ENCODE measurements at regions not wholly inside any gene's neighbourhood (a gene's known extent, or its start where the extent isn't known, plus 50 kb on each side); places are given as distances from the start of the nearest gene placed in this dataset.

GRCh38 chr1:218809625-218810024, 364.1 kb upstream of the LYPLAL1 start:
- POLR2A ChIA-PET (ENCODE audit: low non-redundant PET): no interaction called here

GRCh38 chr1:218810306-218810705, 363.4 kb upstream of the LYPLAL1 start:
- no peak for DNase-seq (ENCODE audit: low spot score)
- no peak for TF ChIP-seq CTCF (conservative IDR thresholded peaks at IDR 0.05; ENCODE audit: low read depth)
- CTCF ChIA-PET: interaction anchor here (0.6 kb wide), 1 partner anchor 80 kb away, joined by 3 read pairs; no protein-coding TSS in a partner anchor
- POLR2A ChIA-PET (ENCODE audit: low non-redundant PET): no interaction called here
- no peak overlapping the region for H3K27ac ChIP-seq

More at GRCh38 chr1:218809625-218810024, 364.1 kb upstream of the LYPLAL1 start:
- no peak for DNase-seq (ENCODE audit: low spot score)
- H3K27ac ChIP-seq: no peak overlapping the region
- CTCF ChIA-PET: interaction anchor here (0.6 kb wide), 1 partner anchor 81 kb away, joined by 3 read pairs; no protein-coding TSS in a partner anchor
- TF ChIP-seq CTCF (conservative IDR thresholded peaks at IDR 0.05; ENCODE audit: low read depth): no peak

- POLR2A ChIA-PET (ENCODE audit: low non-redundant PET): no interaction called here
- CTCF ChIA-PET: no interaction called here
- no peak overlapping the region for H3K27ac ChIP-seq
- TF ChIP-seq CTCF (conservative IDR thresholded peaks at IDR 0.05; ENCODE audit: low read depth): no peak
- no peak for DNase-seq (ENCODE audit: low spot score)
Measured at GRCh38 chr1:218811497-218811896, 362.2 kb upstream of the LYPLAL1 start.

GRCh38 chr1:218812360-218812759, 361.3 kb upstream of the LYPLAL1 start:
- DNase-seq (ENCODE audit: low spot score): no peak
- TF ChIP-seq CTCF (conservative IDR thresholded peaks at IDR 0.05; ENCODE audit: low read depth): no peak
- ChIA-PET CTCF (no interaction called here), POLR2A (ENCODE audit: low non-redundant PET) (no interaction called here)
- no peak overlapping the region for H3K27ac ChIP-seq

- no peak for DNase-seq (ENCODE audit: low spot score)
- ChIA-PET CTCF (no interaction called here), POLR2A (ENCODE audit: low non-redundant PET) (no interaction called here)
- no peak overlapping the region for H3K27ac ChIP-seq
- TF ChIP-seq CTCF (conservative IDR thresholded peaks at IDR 0.05; ENCODE audit: low read depth): no peak
Measured at GRCh38 chr1:218813237-218813636, 360.4 kb upstream of the LYPLAL1 start.

- TF ChIP-seq CTCF (conservative IDR thresholded peaks at IDR 0.05; ENCODE audit: low read depth): no peak
- H3K27ac ChIP-seq: no peak overlapping the region
- no peak for DNase-seq (ENCODE audit: low spot score)
- ChIA-PET CTCF (no interaction called here), POLR2A (ENCODE audit: low non-redundant PET) (no interaction called here)
Measured at GRCh38 chr1:218815076-218815475, 358.6 kb upstream of the LYPLAL1 start.

GRCh38 chr1:218817071-218817470, 356.6 kb upstream of the LYPLAL1 start:
- ChIA-PET CTCF (no interaction called here), POLR2A (ENCODE audit: low non-redundant PET) (no interaction called here)
- no peak for TF ChIP-seq CTCF (conservative IDR thresholded peaks at IDR 0.05; ENCODE audit: low read depth)
- no peak for DNase-seq (ENCODE audit: low spot score)
- H3K27ac ChIP-seq: no peak overlapping the region
